Naive thymus-derived CD4-positive, alpha-beta T cell (primary cell): ENCODE measurements at regions not wholly inside any gene's neighbourhood (a gene's known extent, or its start where the extent isn't known, plus 50 kb on each side); places are given as distances from the start of the nearest gene placed in this dataset.
"Not testable (repeated sequence)": the region's sequence is repeated elsewhere in the genome, so short reads cannot be mapped to it uniquely, and the experiment has no call there.

Experiments used
- ATAC-seq: fragments of 150-1000 bp; cut with Tn5 transposase; 2 replicates; pipeline ENCODE4 v1.10.0; 2021; ENCODE audit warnings: mild to moderate bottlenecking, moderate library complexity
- CTCF ChIA-PET: fragments of 350-600 bp; sonication (Branson Sonifier 250); formaldehyde crosslinking; loops from one replicate; lab custom pipeline; 2021; ENCODE audit warnings: antibody characterized with exemption; lab: Charles Lee
- POLR2A ChIA-PET: fragments of 350-600 bp; sonication (Branson Sonifier 250); formaldehyde crosslinking; loops from one replicate; lab custom pipeline; 2021; ENCODE audit warnings: antibody characterized with exemption, inconsistent platforms; lab: Charles Lee
- DNase-seq, 9 donors: peaks; one replicate each; pipeline versions ENCODE4 v3.0.0 to v3.0.0-alpha.2; 2020 to 2022; ENCODE audit warnings: mixed read lengths in 1 of 9
- H3K27ac ChIP-seq: one replicate; pipeline ENCODE4 v1.7.0; 2013; ENCODE audit warnings: mild to moderate bottlenecking, low read depth, low read length, moderate library complexity
- H3K27me3 ChIP-seq, 2 donors: one replicate each; pipeline ENCODE4 v1.7.0; 2013; ENCODE audit warnings: low read length in 2 of 2, mild to moderate bottlenecking in 2 of 2, moderate library complexity in 2 of 2; ENCODE audit not compliant: control insufficient read depth in 2 of 2, insufficient read depth in 2 of 2
- H3K36me3 ChIP-seq, 3 experiments: 1 replicate in 2 of 3; 2 replicates in 1 of 3; pipeline ENCODE4 v1.7.0; 2013; ENCODE audit warnings: low read length in 3 of 3, mild to moderate bottlenecking in 3 of 3, moderate library complexity in 1 of 3; ENCODE audit not compliant: insufficient read depth in 3 of 3, control insufficient read depth in 2 of 3
- H3K4me1 ChIP-seq, 2 donors: one replicate each; pipeline ENCODE4 v1.7.0; 2013; ENCODE audit warnings: low read length in 2 of 2, mild to moderate bottlenecking in 2 of 2, moderate library complexity in 1 of 2; ENCODE audit not compliant: control insufficient read depth in 2 of 2, insufficient read depth in 2 of 2
- H3K4me3 ChIP-seq: 2 replicates; pipeline ENCODE4 v1.7.0; 2013; ENCODE audit warnings: mild to moderate bottlenecking, low read length
- H3K9me3 ChIP-seq, 3 experiments: 1 replicate in 2 of 3; 2 replicates in 1 of 3; pipeline ENCODE4 v1.7.0; 2013; ENCODE audit warnings: low read length in 3 of 3; ENCODE audit not compliant: control insufficient read depth in 2 of 3
- H3K27ac Mint-ChIP-seq, 9 donors: one replicate each; pipeline ENCODE4 v1.8.0; 2020 to 2022; ENCODE audit warnings: mixed read lengths in 9 of 9, mild to moderate bottlenecking in 8 of 9, moderate library complexity in 5 of 9, inconsistent platforms in 2 of 9
- H3K27me3 Mint-ChIP-seq, 5 donors: one replicate each; pipeline ENCODE4 v1.8.0; 2021 to 2022; ENCODE audit warnings: mixed read lengths in 5 of 5, mild to moderate bottlenecking in 1 of 5
- H3K36me3 Mint-ChIP-seq, 5 donors: one replicate each; pipeline ENCODE4 v1.8.0; 2020 to 2022; ENCODE audit warnings: mixed read lengths in 5 of 5, mild to moderate bottlenecking in 3 of 5, inconsistent platforms in 1 of 5
- H3K4me1 Mint-ChIP-seq, 7 donors: one replicate each; pipeline ENCODE4 v1.8.0; 2020 to 2022; ENCODE audit warnings: mixed read lengths in 7 of 7, mild to moderate bottlenecking in 3 of 7, inconsistent platforms in 1 of 7
- H3K4me3 Mint-ChIP-seq, 10 donors: one replicate each; pipeline ENCODE4 v1.8.0; 2020 to 2022; ENCODE audit warnings: mild to moderate bottlenecking in 10 of 10, mixed read lengths in 10 of 10, moderate library complexity in 6 of 10, inconsistent platforms in 2 of 10
- H3K9me3 Mint-ChIP-seq, 11 donors: one replicate each; pipeline ENCODE4 v1.8.0; 2020 to 2022; ENCODE audit warnings: mixed read lengths in 11 of 11, mild to moderate bottlenecking in 4 of 11, inconsistent platforms in 1 of 11, moderate library complexity in 1 of 11
- intact Hi-C, 2 donors: fragments of 100-400 bp; cut with micrococcal nuclease; formaldehyde crosslinking; loops; one replicate each; pipeline ENCODE4 v1.15.1; 2023

DNA sequence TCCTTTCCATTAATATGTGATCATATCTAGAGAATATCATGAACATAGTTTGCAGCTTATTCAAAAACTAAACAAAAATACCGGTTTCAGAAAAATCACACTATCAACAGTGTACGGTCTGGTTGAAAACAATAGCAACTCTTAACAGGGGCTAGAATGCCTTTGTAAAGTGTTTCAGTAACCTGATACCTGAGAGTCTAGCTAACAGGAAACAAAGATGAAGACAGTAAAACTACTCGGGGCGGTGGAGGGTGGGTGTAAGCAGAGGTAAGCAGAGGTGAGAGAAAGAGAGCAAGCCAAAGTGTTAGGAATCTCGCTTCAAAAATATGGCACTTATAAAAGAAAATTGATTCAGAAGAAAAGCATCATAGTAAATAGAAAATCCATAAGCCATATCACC lies 109.0 kb upstream of the RGPD4 start:
- no peaks in the 10 kb centered on the region for H3K4me1 ChIP-seq
- Mint-ChIP-seq H3K27ac (no peak overlapping the region), H3K36me3 (no peaks in the 10 kb centered on the region), H3K27me3 (peaks cover 0 to 10% (median 0%) of the 10 kb centered on the region in 5 donors), H3K9me3 (no peaks in the 10 kb centered on the region), H3K4me3 (no peak overlapping the region), H3K4me1 (peaks cover 0 to 6% (median 4%) of the 10 kb centered on the region in 7 donors)
- H3K9me3 ChIP-seq, result no peaks in the 10 kb centered on the region
- ChIA-PET CTCF (no interaction called here), POLR2A (no interaction called here)
- intact Hi-C loops, result no loop called here
- H3K27me3 ChIP-seq, result no peaks in the 10 kb centered on the region
- no peaks in the 10 kb centered on the region for H3K36me3 ChIP-seq
- no peak for ATAC-seq
- no peak for DNase-seq
- no peak overlapping the region for H3K27ac ChIP-seq
- no peak overlapping the region for H3K4me3 ChIP-seq

DNA sequence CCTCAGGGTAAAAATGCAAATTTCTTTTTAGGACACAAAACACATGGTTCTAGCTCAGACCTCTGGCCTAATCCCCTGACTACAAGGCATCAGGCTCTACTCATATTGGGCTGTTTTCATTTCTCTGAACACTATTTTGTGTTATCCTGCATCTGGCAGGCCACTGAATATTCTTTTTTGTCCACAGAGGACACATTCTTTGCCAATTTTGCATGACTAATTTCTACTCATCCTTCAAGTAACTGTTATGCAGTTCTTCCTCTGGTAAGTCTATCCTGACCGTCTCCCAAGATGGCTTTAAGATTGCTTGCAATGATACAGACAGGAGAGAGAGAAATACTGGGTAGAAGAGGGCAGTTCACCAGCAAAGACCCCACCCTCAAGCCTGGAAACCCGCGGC lies 107.6 kb upstream of the RGPD4 start:
- H3K27ac Mint-ChIP-seq, result peak overlapping the region in 1 of 9 donors; percentile 53
- no peaks in the 10 kb centered on the region for H3K36me3 ChIP-seq

DNA sequence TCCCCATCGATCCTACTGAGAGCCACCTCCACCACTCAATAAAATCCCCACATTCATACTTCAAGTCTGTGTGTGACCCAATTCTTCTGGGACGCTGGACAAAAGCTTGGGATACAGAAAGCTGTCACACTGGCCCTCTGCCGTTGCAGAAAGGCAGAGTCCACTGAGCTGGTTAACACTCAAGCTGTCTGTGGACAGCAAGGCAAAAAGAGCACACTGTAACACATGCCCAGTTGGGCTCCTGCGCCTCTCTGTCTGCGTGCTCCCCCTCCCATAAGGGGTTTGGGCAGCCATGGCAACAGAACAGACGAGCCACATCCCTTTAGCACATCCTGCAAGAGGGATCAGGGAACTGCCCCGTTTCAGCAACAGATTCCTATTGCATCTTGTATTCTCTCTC lies 106.9 kb upstream of the RGPD4 start:
- Histone ChIP-seq H3K4me1 (no peaks in the 10 kb centered on the region), H3K9me3 (no peaks in the 10 kb centered on the region), H3K27ac (no peak overlapping the region), H3K36me3 (no peaks in the 10 kb centered on the region), H3K27me3 (no peaks in the 10 kb centered on the region), H3K4me3 (no peak overlapping the region)
- Mint-ChIP-seq H3K27ac (no peak overlapping the region), H3K4me1 (no peaks in the 10 kb centered on the region), H3K27me3 (peaks cover 0 to 11% (median 0%) of the 10 kb centered on the region in 5 donors), H3K36me3 (no peaks in the 10 kb centered on the region), H3K9me3 (peaks cover 0 to 2% (median 0%) of the 10 kb centered on the region in 11 donors), H3K4me3 (no peak overlapping the region)
- ChIA-PET CTCF (no interaction called here), POLR2A (no interaction called here)
- DNase-seq, result no peak
- no peak for ATAC-seq
- intact Hi-C loops, result no loop called here

More for the DNA sequence above, 107.6 kb upstream of the RGPD4 start:
- ChIA-PET POLR2A (no interaction called here), CTCF (no interaction called here)
- Histone ChIP-seq H3K27me3 (no peaks in the 10 kb centered on the region), H3K27ac (no peak overlapping the region), H3K9me3 (no peaks in the 10 kb centered on the region), H3K4me1 (no peaks in the 10 kb centered on the region), H3K4me3 (no peak overlapping the region)
- Mint-ChIP-seq H3K9me3 (no peaks in the 10 kb centered on the region), H3K36me3 (no peaks in the 10 kb centered on the region), H3K4me3 (no peak overlapping the region), H3K27me3 (peaks cover 0 to 11% (median 0%) of the 10 kb centered on the region in 5 donors), H3K4me1 (no peaks in the 10 kb centered on the region)
- intact Hi-C loops, result no loop called here
- ATAC-seq, result no peak
- no peak for DNase-seq

DNA sequence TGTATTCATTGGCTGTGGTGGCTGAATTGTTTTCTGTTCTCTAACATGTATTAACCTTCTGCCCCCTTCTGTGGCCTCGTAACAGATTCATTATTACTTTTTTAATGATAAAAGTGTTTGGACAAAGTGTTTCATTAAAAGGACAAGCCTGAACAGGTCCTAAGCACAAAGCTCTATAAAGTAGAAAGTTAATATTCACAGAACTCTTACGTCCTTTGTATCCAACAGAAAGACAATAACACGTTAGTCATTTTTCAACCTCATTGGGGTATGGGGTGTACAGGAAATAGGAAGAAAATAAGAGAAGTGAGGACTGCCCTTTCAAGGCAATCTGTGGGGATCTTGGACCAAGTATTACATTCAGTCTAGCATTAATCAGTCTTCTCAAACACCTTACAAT lies 105.5 kb upstream of the RGPD4 start:
- Histone ChIP-seq H3K9me3 (no peaks in the 10 kb centered on the region), H3K4me1 (no peaks in the 10 kb centered on the region), H3K27me3 (no peaks in the 10 kb centered on the region), H3K4me3 (no peak overlapping the region), H3K36me3 (no peaks in the 10 kb centered on the region), H3K27ac (no peak overlapping the region)
- H3K27me3 Mint-ChIP-seq, result peaks cover 0 to 11% (median 0%) of the 10 kb centered on the region in 5 donors
- H3K4me1 Mint-ChIP-seq, result no peaks in the 10 kb centered on the region
- no peak overlapping the region for H3K27ac Mint-ChIP-seq
- DNase-seq, result no peak
- CTCF ChIA-PET, result no interaction called here
- ATAC-seq, result no peak
- intact Hi-C loops, result no loop called here
- no peak overlapping the region for H3K4me3 Mint-ChIP-seq
- POLR2A ChIA-PET, result no interaction called here
- H3K36me3 Mint-ChIP-seq, result peaks cover 0 to 3% (median 0%) of the 10 kb centered on the region in 5 donors
- H3K9me3 Mint-ChIP-seq, result peaks cover 0 to 11% (median 0%) of the 10 kb centered on the region in 11 donors

DNA sequence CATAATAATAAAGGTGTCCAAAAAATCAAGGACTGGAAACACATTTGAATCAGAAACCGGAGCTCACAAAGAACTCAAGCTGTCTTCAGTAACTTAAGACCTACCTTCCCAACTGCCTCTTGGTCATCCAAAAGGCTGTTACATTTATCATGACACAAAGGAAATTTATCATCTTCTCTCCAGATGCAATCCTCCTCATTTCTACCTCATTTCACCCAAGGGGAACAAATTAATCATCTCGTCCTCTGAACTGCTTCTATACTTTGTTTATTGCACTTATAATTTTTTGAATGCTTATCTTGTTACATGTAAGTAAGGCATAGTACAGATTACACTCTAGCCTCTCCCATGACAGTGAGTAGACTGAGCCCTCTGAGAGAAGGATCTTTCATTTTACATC lies 105.1 kb upstream of the RGPD4 start:
- no peaks in the 10 kb centered on the region for H3K4me1 ChIP-seq
- POLR2A ChIA-PET, result no interaction called here
- H3K27ac ChIP-seq, result no peak overlapping the region
- no peaks in the 10 kb centered on the region for H3K36me3 ChIP-seq
- Mint-ChIP-seq H3K36me3 (peaks cover 0 to 3% (median 0%) of the 10 kb centered on the region in 5 donors), H3K9me3 (peaks cover 0 to 11% (median 0%) of the 10 kb centered on the region in 11 donors), H3K27me3 (peaks cover 0 to 11% (median 0%) of the 10 kb centered on the region in 5 donors), H3K27ac (no peak overlapping the region), H3K4me3 (no peak overlapping the region), H3K4me1 (no peaks in the 10 kb centered on the region)
- no peak for DNase-seq
- H3K9me3 ChIP-seq, result no peaks in the 10 kb centered on the region
- intact Hi-C loops, result no loop called here
- ATAC-seq, result no peak
- no peak overlapping the region for H3K4me3 ChIP-seq
- no peaks in the 10 kb centered on the region for H3K27me3 ChIP-seq
- CTCF ChIA-PET, result no interaction called here

DNA sequence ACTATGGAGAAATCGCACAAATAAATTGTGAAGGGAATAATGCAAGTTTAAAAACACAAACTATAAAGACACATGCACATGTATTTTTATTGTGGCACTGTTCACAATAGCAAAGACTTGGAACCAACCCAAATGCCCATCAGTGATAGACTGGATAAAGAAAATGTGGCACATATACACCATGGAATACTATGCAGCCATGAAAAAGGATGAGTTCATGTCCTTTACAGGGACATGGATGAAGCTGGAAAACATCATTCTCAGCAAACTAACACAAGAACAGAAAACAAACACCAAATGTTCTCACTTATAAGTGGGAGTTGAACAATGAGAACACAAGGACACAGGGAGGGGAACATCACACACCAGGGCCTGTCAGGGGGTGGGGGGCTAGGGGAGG lies 100.9 kb upstream of the RGPD4 start:
- H3K36me3 Mint-ChIP-seq, intact Hi-C loops, H3K36me3 ChIP-seq, ATAC-seq, DNase-seq, H3K4me1 ChIP-seq, H3K4me3 Mint-ChIP-seq, H3K27ac ChIP-seq, H3K27me3 ChIP-seq, POLR2A ChIA-PET, H3K9me3 ChIP-seq, H3K27ac Mint-ChIP-seq, CTCF ChIA-PET, H3K4me1 Mint-ChIP-seq, H3K27me3 Mint-ChIP-seq, H3K4me3 ChIP-seq: not testable (repeated sequence)
- H3K9me3 Mint-ChIP-seq, result peaks cover 0 to 11% (median 0%) of the 10 kb centered on the region in 11 donors

DNA sequence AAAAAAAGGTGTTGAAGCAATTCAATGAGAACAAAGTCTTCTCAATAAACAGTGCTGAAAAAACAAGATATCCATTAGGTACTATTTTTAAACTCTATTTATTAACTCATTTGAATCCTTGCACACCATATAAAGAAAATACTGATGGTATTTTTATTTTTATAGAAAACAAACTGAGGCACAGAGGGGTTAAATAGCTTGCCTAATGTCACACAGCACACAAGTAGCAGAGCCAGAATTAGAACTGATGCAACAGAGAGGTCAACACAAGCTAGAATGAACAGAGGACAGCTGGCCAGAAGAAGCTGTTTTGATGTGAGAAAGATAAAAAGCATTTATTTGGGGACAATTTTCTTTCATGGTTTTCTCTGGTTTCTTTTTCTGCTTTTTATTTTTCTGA lies 99.4 kb upstream of the RGPD4 start:
- no peak overlapping the region for H3K27ac Mint-ChIP-seq
- H3K27me3 Mint-ChIP-seq, result peaks cover 0 to 5% (median 0%) of the 10 kb centered on the region in 5 donors
- POLR2A ChIA-PET, result no interaction called here

More for the DNA sequence above, 99.4 kb upstream of the RGPD4 start:
- ATAC-seq, result no peak
- Histone ChIP-seq H3K4me1 (no peaks in the 10 kb centered on the region), H3K36me3 (no peaks in the 10 kb centered on the region), H3K4me3 (no peak overlapping the region), H3K27me3 (no peaks in the 10 kb centered on the region), H3K9me3 (no peaks in the 10 kb centered on the region), H3K27ac (no peak overlapping the region)
- CTCF ChIA-PET, result no interaction called here
- H3K4me1 Mint-ChIP-seq, result no peaks in the 10 kb centered on the region
- no peak for DNase-seq
- H3K36me3 Mint-ChIP-seq, result peaks cover 0 to 3% (median 0%) of the 10 kb centered on the region in 5 donors
- no peak overlapping the region for H3K4me3 Mint-ChIP-seq
- H3K9me3 Mint-ChIP-seq, result peaks cover 0 to 11% (median 0%) of the 10 kb centered on the region in 11 donors
- intact Hi-C loops, result no loop called here
